ENCODE measurements at regions not wholly inside any gene's neighbourhood (a gene's known extent, or its start where the extent isn't known, plus 50 kb on each side); places are given as distances from the start of the nearest gene placed in this dataset.
A peak's percentile ranks its signal among the peaks of the same experiment; 100 is the strongest.

DNA sequence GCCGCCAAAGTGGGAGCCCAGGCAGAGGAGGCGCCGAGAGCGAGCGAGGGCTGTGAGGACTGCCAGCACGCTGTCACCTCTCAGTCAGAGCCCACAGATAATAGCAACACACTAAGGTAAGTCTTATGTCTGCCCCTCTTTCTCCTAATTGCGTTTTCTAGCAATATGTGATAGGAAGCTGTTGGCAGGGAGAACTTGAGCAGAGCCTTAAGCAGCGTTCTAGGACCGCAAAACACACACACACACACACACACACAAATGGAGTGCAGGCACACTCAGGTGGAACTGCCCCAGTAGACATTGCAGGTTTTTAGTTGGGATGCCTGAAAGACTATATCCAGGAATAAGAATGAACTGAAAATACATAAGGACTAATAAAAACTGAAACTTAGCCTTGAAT, 1188.5 kb downstream of the NXPH1 start:
- no peak overlapping the region for H3K4me3 ChIP-seq (ENCODE audit: low read depth, low read length)
- no peak for TF ChIP-seq CTCF (IDR thresholded peaks at IDR 0.05; ENCODE audit: low read depth, low read length, missing control alignments)
- no peak for DNase-seq (ENCODE audit: low read depth)
- in situ Hi-C loops (cut with HindIII; ENCODE audit: low sequenced_read_pairs): no loop called here

DNA sequence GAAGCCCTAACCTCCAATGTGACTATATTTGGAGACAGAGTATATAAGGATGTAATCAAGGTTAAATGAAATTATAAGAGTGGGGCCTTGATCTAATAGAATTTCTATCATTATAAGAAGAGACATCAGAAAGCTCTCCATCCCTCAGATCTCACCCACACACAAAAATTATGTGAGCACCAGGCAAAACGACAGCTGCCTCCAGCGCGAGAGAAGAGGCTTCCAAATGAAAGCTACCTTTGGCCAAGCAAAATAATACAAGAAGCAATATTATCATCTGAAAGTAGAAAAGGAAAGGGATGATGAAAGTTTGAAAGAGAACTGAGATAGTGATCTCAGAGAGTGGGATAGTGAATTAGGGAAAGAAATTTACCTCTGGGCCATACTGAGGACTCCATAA, 1192.5 kb downstream of the NXPH1 start:
- no peak for DNase-seq (ENCODE audit: low read depth)
- in situ Hi-C loops (cut with HindIII; ENCODE audit: low sequenced_read_pairs): no loop called here
- no peak overlapping the region for H3K4me3 ChIP-seq (ENCODE audit: low read depth, low read length)
- no peak for TF ChIP-seq CTCF (IDR thresholded peaks at IDR 0.05; ENCODE audit: low read depth, low read length, missing control alignments)

DNA sequence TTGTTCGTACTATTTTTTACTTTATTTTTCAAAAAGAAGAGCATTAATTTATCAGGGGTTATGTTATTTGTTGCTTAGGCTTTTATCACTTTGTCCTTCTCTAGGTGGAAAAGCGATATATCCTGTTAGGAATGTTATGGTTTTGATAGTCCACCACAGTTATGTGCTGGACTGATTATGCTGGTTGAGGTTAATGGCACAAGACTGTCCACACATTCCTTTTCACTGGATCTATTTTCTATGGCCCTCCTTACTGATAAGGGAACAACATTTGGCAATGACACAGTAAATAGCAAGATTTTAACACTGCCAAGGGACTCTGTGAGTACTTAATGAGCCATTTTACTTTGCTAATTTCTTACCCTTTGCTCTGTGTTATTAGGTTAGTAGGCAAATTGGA, 1212.3 kb downstream of the NXPH1 start:
- in situ Hi-C loops (cut with HindIII; ENCODE audit: low sequenced_read_pairs): no loop called here
- H3K4me3 ChIP-seq (ENCODE audit: low read depth, low read length): no peak overlapping the region
- DNase-seq (ENCODE audit: low read depth): peak; percentile 36
- TF ChIP-seq CTCF (IDR thresholded peaks at IDR 0.05; ENCODE audit: low read depth, low read length, missing control alignments): no peak

GRCh38 chr7:9657257-9657656, 1223.8 kb downstream of the NXPH1 start:
- in situ Hi-C loops (cut with HindIII; ENCODE audit: low sequenced_read_pairs): no loop called here
- DNase-seq (ENCODE audit: low read depth): no peak
- TF ChIP-seq CTCF (IDR thresholded peaks at IDR 0.05; ENCODE audit: low read depth, low read length, missing control alignments): peak; percentile 41
- no peak overlapping the region for H3K4me3 ChIP-seq (ENCODE audit: low read depth, low read length)

GRCh38 chr7:9671979-9672917, 1238.8 kb downstream of the NXPH1 start:
- no peak for DNase-seq (ENCODE audit: low read depth)
- H3K4me3 ChIP-seq (ENCODE audit: low read depth, low read length): no peak overlapping the region
- in situ Hi-C loops (cut with HindIII; ENCODE audit: low sequenced_read_pairs): no loop called here
- TF ChIP-seq CTCF (IDR thresholded peaks at IDR 0.05; ENCODE audit: low read depth, low read length, missing control alignments): no peak

GRCh38 chr7:9680713-9681112, 1247.3 kb downstream of the NXPH1 start:
- no peak overlapping the region for H3K4me3 ChIP-seq (ENCODE audit: low read depth, low read length)
- DNase-seq (ENCODE audit: low read depth): no peak
- TF ChIP-seq CTCF (IDR thresholded peaks at IDR 0.05; ENCODE audit: low read depth, low read length, missing control alignments): no peak
- in situ Hi-C loops (cut with HindIII; ENCODE audit: low sequenced_read_pairs): no loop called here

Measured in astrocyte of the cerebellum (primary cell).